ENCODE measurements at regions not wholly inside any gene's neighbourhood (a gene's known extent, or its start where the extent isn't known, plus 50 kb on each side); places are given as distances from the start of the nearest gene placed in this dataset.

GRCh38 chrX:7205037-7205577 lies 57.2 kb upstream of the PUDP start:
- H3K27me3 Mint-ChIP-seq (ENCODE audit: unreplicated experiment) = no peaks in the 10 kb centered on the region
- no peak overlapping the region for H3K27ac Mint-ChIP-seq (ENCODE audit: unreplicated experiment)
- TF ChIP-seq CTCF (IDR thresholded peaks at IDR 0.05) = no peak
- H3K4me3 Mint-ChIP-seq (ENCODE audit: unreplicated experiment) = no peak overlapping the region
- H3K9me3 Mint-ChIP-seq (ENCODE audit: unreplicated experiment) = no peaks in the 10 kb centered on the region
- no peaks in the 10 kb centered on the region for H3K36me3 Mint-ChIP-seq (ENCODE audit: unreplicated experiment)
- no peak for DNase-seq (ENCODE audit: extremely low spot score, unreplicated experiment)
- H3K4me1 Mint-ChIP-seq (ENCODE audit: unreplicated experiment) = no peaks in the 10 kb centered on the region

GRCh38 chrX:7204619-7205018 lies 56.7 kb upstream of the PUDP start:
- H3K4me1 Mint-ChIP-seq (ENCODE audit: unreplicated experiment) = no peaks in the 10 kb centered on the region
- no peak for DNase-seq (ENCODE audit: extremely low spot score, unreplicated experiment)
- H3K4me3 Mint-ChIP-seq (ENCODE audit: unreplicated experiment) = no peak overlapping the region
- no peaks in the 10 kb centered on the region for H3K36me3 Mint-ChIP-seq (ENCODE audit: unreplicated experiment)
- H3K9me3 Mint-ChIP-seq (ENCODE audit: unreplicated experiment) = no peaks in the 10 kb centered on the region
- H3K27me3 Mint-ChIP-seq (ENCODE audit: unreplicated experiment) = no peaks in the 10 kb centered on the region
- no peak overlapping the region for H3K27ac Mint-ChIP-seq (ENCODE audit: unreplicated experiment)
- no peak for TF ChIP-seq CTCF (IDR thresholded peaks at IDR 0.05)

- Mint-ChIP-seq H3K27me3 (ENCODE audit: unreplicated experiment) (no peaks in the 10 kb centered on the region), H3K27ac (ENCODE audit: unreplicated experiment) (no peak overlapping the region), H3K36me3 (ENCODE audit: unreplicated experiment) (no peaks in the 10 kb centered on the region), H3K4me3 (ENCODE audit: unreplicated experiment) (no peak overlapping the region), H3K4me1 (ENCODE audit: unreplicated experiment) (peaks cover 12% of the 10 kb centered on the region), H3K9me3 (ENCODE audit: unreplicated experiment) (no peaks in the 10 kb centered on the region)
- no peak for DNase-seq (ENCODE audit: extremely low spot score, unreplicated experiment)
- TF ChIP-seq CTCF (IDR thresholded peaks at IDR 0.05) = no peak
These were observed 54.3 kb upstream of the PUDP start for GRCh38 chrX:7202206-7202605.

GRCh38 chrX:7201496-7201895 lies 53.5 kb upstream of the PUDP start:
- no peaks in the 10 kb centered on the region for H3K9me3 Mint-ChIP-seq (ENCODE audit: unreplicated experiment)
- DNase-seq (ENCODE audit: extremely low spot score, unreplicated experiment) = no peak
- no peak overlapping the region for H3K4me3 Mint-ChIP-seq (ENCODE audit: unreplicated experiment)
- H3K36me3 Mint-ChIP-seq (ENCODE audit: unreplicated experiment) = no peaks in the 10 kb centered on the region
- no peaks in the 10 kb centered on the region for H3K27me3 Mint-ChIP-seq (ENCODE audit: unreplicated experiment)
- no peak for TF ChIP-seq CTCF (IDR thresholded peaks at IDR 0.05)
- peaks cover 12% of the 10 kb centered on the region for H3K4me1 Mint-ChIP-seq (ENCODE audit: unreplicated experiment)
- no peak overlapping the region for H3K27ac Mint-ChIP-seq (ENCODE audit: unreplicated experiment)

GRCh38 chrX:7198499-7198898 lies 50.5 kb upstream of the PUDP start:
- no peaks in the 10 kb centered on the region for H3K36me3 Mint-ChIP-seq (ENCODE audit: unreplicated experiment)
- H3K9me3 Mint-ChIP-seq (ENCODE audit: unreplicated experiment) = no peaks in the 10 kb centered on the region
- H3K27ac Mint-ChIP-seq (ENCODE audit: unreplicated experiment) = peak overlapping the region; percentile 13
- DNase-seq (ENCODE audit: extremely low spot score, unreplicated experiment) = no peak
- TF ChIP-seq CTCF (IDR thresholded peaks at IDR 0.05) = no peak
- H3K4me3 Mint-ChIP-seq (ENCODE audit: unreplicated experiment) = no peak overlapping the region
- peaks cover 12% of the 10 kb centered on the region for H3K4me1 Mint-ChIP-seq (ENCODE audit: unreplicated experiment)
- no peaks in the 10 kb centered on the region for H3K27me3 Mint-ChIP-seq (ENCODE audit: unreplicated experiment)
